Stimulated activated CD4-positive, alpha-beta T cell treated with anti-CD3 and anti-CD28 coated beads, Interleukin-1b, Interleukin-23, amount 100 ng/mL, for 24 hours (primary cell): ENCODE measurements at regions not wholly inside any gene's neighbourhood (a gene's known extent, or its start where the extent isn't known, plus 50 kb on each side); places are given as distances from the start of the nearest gene placed in this dataset.
"Not testable (repeated sequence)": the region's sequence is repeated elsewhere in the genome, so short reads cannot be mapped to it uniquely, and the experiment has no call there.

Experiments
- DNase-seq, 4 experiments: peaks; one replicate each; pipeline ENCODE4 v3.0.0-alpha.2; 2020; ENCODE audit warnings: low read depth in 4 of 4, low spot score in 1 of 4

- DNase-seq = no peak
Measured at GRCh38 chr12:131622422-131622955, 88.4 kb upstream of the SFSWAP start.

DNA sequence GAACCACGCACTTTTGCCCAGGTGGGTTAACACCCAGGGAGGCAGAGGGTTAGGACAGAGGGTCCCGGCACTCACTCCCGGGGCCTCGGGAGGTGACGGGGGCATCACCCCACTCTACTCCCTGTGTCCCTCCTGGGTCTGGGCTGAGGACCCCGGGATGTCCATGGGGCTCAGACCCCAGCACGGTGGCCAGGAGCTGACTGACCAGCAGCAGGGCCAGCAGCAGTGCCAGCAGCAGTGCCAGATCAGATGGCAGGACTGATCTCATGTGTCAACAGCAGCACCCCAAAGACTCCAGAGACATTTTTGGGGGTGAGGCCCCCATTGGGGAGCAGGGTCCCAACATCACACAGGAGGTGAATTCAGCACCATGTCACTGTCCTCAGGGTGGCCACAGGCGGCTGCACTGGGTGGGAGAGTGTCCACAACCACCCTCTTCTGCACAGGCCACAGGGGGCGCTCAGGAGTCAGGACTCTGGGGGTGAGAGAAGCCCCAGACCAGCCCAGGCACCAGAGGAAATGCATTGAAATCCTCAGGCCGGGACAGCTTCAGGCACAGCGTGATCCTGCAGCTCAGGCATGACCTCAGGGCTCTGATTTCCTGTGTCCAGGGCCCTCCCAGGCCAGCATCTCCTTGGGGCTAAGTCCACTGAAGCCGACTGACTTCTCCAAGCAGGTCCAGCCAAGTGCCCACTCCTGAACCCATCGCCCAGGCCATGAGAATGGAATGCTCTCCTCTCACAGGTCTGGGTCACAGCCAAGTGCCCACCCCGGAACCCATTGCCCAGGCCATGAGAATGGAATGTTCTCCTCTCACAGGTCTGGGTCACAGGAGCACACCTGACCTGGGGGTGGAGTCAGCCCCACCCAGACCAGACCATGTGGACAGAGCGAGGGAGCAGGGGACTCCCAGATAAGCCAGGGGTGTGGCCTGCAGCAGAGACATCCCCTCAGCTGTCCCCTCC is 87.2 kb upstream of the SFSWAP start:
- not testable (repeated sequence) for DNase-seq

DNA sequence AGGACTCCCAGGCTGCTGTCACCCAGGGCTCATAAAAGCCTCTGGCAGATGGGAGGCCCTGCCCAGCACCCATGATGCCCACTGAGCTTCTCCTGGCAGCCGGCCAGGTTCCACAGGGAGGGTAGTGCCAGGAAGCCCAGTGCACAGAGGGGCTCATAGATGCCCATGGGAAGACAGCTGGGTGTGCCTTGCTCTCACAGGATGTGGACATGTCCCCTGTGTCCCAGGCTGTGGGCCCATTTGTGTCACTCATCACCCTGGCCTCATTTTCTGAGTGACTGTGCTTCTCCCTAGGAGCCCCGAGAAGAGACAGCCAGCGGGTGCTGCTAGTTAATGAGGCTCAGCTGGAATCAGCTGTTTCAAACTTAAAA is 86.5 kb upstream of the SFSWAP start:
- DNase-seq = not testable (repeated sequence)

DNA sequence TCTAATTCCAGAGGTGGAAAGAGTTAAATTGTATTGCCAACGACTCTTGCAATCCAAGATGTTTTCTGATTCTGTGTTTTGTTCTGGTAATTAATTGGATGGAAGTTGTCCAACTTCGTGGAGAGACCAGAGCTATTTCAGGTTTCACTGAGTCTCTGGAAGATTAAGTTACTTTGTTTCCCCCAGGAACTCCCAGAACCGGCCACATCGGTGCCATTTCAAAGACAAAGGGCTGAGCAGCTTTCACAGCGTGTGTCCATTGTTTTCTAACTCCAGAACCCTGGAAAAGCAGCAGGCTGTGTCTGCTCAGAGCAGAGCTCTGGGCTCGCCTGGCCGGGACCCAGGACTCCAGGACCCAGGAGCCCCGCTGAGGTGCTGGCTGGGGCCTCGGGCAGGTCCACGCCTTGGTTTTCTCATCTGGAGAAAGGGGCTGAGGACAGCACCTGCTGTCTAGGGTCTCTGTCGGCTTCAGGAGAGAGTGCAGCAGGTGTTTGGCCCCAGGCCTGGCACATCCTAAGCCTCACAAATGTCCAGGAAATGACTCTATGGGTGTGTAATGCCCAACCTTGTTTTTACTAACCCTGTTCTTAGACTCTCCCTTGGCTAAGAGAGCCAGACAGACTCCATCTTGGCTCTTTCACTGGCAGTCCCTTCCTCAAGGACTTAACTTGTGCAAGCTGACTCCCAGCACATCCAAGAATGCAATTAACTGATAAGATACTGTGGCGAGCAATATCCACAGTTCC is 86.0 kb upstream of the SFSWAP start:
- not testable (repeated sequence) for DNase-seq

GRCh38 chr12:131625966-131626722 is 84.7 kb upstream of the SFSWAP start:
- not testable (repeated sequence) for DNase-seq

DNA sequence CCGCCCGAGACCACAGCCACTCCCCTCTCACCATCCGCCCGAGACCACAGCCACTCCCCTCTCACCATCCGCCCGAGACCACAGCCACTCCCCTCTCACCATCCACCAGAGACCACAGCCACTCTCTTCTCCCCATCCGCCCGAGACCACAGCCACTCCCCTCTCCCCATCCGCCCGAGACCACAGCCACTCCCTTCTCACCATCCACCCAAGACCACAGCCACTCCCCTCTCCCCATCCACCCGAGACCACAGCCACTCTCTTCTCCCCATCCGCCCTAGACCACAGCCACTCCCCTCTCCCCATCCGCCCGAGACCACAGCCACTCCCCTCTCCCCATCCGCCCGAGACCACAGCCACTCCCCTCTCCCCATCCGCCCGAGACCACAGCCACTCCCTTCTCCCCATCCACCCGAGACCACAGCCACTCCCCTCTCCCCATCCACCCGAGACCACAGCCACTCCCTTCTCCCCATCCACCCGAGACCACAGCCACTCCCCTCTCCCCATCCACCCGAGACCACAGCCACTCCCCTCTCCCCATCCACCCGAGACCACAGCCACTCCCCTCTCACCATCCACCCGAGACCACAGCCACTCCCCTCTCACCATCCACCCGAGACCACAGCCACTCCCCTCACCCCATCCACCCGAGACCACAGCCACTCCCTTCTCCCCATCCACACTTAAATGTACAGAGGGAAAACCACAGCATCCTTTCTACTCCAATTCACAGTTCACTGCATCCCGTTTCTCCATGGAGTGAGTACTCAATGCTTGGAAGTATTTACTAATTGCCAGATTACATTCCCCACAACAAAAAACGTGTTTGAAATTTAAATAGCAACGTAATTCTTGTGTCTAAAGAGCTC is 83.5 kb upstream of the SFSWAP start:
- DNase-seq = not testable (repeated sequence)

DNA sequence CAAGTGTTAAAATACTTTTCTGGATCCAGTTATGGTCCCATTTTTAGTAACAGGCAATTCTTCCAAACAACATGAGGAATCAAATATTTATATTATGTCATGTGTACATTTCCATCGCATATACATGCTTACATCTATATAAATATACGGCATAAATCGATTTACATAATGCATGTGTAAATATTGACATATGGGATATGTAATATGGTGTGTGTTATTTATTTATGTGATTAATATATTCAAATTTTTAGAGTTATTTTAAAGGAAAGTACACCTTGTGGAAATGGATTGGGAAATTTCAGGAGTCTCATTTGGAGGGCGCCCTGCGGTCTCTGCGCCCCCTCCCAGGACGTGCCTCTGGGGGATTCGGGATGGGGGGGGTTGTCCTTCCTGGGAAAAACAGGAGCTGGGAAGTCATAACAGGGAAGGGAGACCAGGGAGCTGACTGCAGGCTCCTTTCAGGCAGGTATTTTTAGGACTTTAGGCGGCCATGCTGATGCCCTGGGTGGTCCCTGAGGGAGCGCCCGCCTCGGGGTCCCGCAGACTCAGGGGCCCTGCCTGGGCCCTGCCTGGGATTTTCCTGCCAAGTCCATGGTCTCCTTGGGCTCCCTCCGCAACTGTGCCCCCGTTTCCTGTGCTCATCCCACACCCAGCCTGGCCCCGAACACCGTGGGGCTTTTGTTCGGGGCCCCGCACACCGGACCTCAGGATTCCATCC is 82.7 kb upstream of the SFSWAP start:
- DNase-seq = no peak

GRCh38 chr12:131628766-131629448 is 82.0 kb upstream of the SFSWAP start:
- no peak for DNase-seq

GRCh38 chr12:131631230-131631629 is 79.7 kb upstream of the SFSWAP start:
- no peak for DNase-seq

DNA sequence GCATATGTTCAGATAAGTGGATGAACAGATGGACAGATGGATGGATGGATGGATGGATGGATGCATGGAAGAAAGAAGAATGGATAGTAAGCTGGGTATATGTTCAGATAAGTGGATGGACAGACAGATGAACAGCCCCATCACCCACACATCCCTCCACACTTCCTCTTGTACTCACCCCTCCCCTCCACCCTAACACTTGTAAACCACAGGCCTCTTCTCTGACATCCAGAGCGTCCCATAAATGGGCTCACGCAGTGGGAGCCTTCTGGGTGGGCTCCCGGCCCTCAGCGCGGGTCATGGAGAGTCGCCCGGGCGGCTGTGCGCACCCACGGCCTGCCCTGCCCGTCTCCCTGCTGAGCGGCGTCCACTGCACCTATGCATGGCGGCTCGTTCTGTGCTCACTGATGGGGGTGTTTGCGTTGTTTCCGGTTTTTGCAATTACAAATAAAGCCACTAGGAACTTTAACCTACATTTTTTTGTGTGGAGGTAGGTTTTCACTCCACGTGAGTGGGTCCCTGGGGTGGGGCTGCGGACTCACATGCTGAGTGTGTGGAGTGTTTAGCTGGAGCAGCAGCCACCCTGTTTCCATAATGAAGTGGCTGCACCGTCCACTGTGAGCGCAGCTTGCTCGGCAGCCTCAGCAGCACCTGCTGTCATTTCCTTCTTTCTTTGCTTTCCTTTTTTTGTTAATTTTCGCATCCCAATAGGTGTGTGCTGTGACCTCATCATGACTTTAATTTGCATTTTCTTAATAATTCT is 78.8 kb upstream of the SFSWAP start:
- not testable (repeated sequence) for DNase-seq

- DNase-seq = not testable (repeated sequence)
Measured at GRCh38 chr12:131632652-131633023, 78.3 kb upstream of the SFSWAP start.

- not testable (repeated sequence) for DNase-seq
Measured at GRCh38 chr12:131633610-131634009, 77.3 kb upstream of the SFSWAP start.

- DNase-seq = no peak
Measured at GRCh38 chr12:131634037-131634436, 76.9 kb upstream of the SFSWAP start.

DNA sequence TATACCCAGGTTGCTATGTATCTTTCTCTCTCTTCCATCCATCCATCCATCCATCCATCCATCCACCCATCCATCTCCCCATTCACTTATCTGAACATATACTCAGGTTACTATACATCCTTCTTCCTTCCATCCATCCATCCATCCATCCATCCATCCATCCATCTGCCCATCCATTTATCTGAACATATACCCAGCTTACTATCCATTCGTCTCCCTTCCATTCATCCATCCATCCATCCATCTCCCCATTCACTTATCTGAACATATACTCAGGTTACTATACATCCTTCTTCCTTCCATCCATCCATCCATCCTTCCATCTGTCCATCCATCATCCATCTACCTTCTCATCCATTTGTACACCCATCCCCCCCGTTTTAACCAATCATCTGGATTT is 75.9 kb upstream of the SFSWAP start:
- not testable (repeated sequence) for DNase-seq

DNA sequence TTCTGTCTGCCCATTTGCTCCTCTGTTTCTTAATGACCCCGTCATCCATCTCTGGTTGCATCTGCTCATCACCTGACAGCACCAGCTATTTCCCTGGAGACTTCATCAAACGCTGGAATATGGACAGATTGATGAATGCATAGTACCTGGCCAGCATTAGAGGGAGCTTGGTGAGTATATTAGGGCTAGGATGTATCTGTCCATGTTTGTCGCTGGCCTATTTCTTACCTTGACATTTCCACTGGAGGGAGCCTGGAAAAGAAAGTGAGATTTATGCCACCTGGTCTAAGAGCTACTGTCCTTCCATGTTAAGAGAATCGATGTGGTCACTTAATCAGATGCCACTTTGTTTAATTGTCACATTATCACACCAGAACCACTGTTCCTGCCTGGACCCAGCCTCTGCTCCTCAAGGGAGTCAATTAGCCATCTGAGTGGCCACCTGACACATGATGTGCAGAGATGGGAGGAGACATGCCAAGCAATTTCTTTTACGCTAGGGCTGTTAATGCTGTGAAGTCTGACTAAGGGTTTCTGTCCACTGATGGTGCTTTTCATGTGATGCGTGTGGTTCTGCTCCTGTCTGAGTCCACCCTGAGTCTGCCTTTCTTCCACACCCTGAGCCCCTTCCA is 75.3 kb upstream of the SFSWAP start:
- no peak for DNase-seq

- DNase-seq = no peak
Measured at GRCh38 chr12:131636266-131636665, 74.6 kb upstream of the SFSWAP start.

GRCh38 chr12:131636940-131637750 is 73.7 kb upstream of the SFSWAP start:
- no peak for DNase-seq
